DND-41 (cell line): ENCODE measurements at regions not wholly inside any gene's neighbourhood (a gene's known extent, or its start where the extent isn't known, plus 50 kb on each side); places are given as distances from the start of the nearest gene placed in this dataset.
"Not testable (repeated sequence)": the region's sequence is repeated elsewhere in the genome, so short reads cannot be mapped to it uniquely, and the experiment has no call there.

Source experiments
- ATAC-seq: fragments of 200-7000 bp; cut with Tn5 transposase; 3 replicates; pipeline ENCODE4 v1.9.1; 2021; ENCODE audit warnings: low read depth; ENCODE audit not compliant: insufficient read depth
- DNase-seq: peaks from one replicate; pipeline ENCODE4 v3.0.0-alpha.2; 2020
- H2AFZ ChIP-seq: 2 replicates; pipeline ENCODE4 v1.6.0; 2012; ENCODE audit warnings: low read depth, low read length
- H3K27ac ChIP-seq: 2 replicates; pipeline ENCODE4 v1.5.1; 2012; ENCODE audit warnings: low read length, inconsistent platforms
- H3K27me3 ChIP-seq: fragments of 200-600 bp; sonication (generic); 2 replicates; pipeline ENCODE4 v1.6.0; 2012; ENCODE audit warnings: low read length, mild to moderate bottlenecking, inconsistent platforms; ENCODE audit not compliant: insufficient read depth, poor library complexity
- H3K36me3 ChIP-seq: 2 replicates; pipeline ENCODE4 v1.5.1; 2012; ENCODE audit warnings: low read length, inconsistent platforms; ENCODE audit not compliant: insufficient read depth
- H3K4me1 ChIP-seq: 2 replicates; pipeline ENCODE4 v1.5.1; 2012; ENCODE audit warnings: mild to moderate bottlenecking, low read length; ENCODE audit not compliant: insufficient read depth
- H3K4me2 ChIP-seq: 2 replicates; pipeline ENCODE4 v1.6.0; 2012; ENCODE audit warnings: mild to moderate bottlenecking, moderate library complexity, low read length, inconsistent platforms; ENCODE audit not compliant: insufficient read depth
- H3K4me3 ChIP-seq, 2 experiments: fragments of 200-600 bp in 1 of 2; shearing (Covaris generic) in 1 of 2; 2 replicates each; pipeline ENCODE4 v1.5.1; 2012 to 2016; ENCODE audit warnings: inconsistent platforms in 2 of 2, low read length in 2 of 2, mild to moderate bottlenecking in 2 of 2, low read depth in 1 of 2, moderate library complexity in 1 of 2
- H3K79me2 ChIP-seq: 2 replicates; pipeline ENCODE4 v1.6.0; 2012; ENCODE audit warnings: low read length, inconsistent platforms; ENCODE audit not compliant: insufficient read depth
- H3K9ac ChIP-seq: 2 replicates; pipeline ENCODE4 v1.6.0; 2012; ENCODE audit warnings: low read depth, mild to moderate bottlenecking, inconsistent platforms, low read length, moderate library complexity
- H3K9me3 ChIP-seq: 2 replicates; pipeline ENCODE4 v1.5.1; 2012; ENCODE audit warnings: low read length, moderate library complexity, mild to moderate bottlenecking, inconsistent platforms; ENCODE audit not compliant: insufficient read depth, severe bottlenecking
- H4K20me1 ChIP-seq: 2 replicates; pipeline ENCODE4 v1.6.0; 2012; ENCODE audit warnings: low read length; ENCODE audit not compliant: insufficient read depth
- CTCF ChIP-seq: IDR thresholded peaks from 2 replicates; pipeline ENCODE4 v1.5.1; 2012; ENCODE audit warnings: borderline replicate concordance, low read length, moderate library complexity, mild to moderate bottlenecking; ENCODE audit not compliant: poor library complexity, severe bottlenecking; ENCODE audit errors: extremely low read depth
- EZH2 ChIP-seq: IDR thresholded peaks from 3 replicates; pipeline ENCODE4 v1.6.1; 2012; ENCODE audit warnings: borderline replicate concordance, low read depth, mild to moderate bottlenecking, moderate library complexity, low read length, inconsistent platforms; ENCODE audit not compliant: severe bottlenecking

- Histone ChIP-seq H3K4me2 (no peak overlapping the region), H3K36me3 (no peaks in the 10 kb centered on the region), H3K4me1 (no peaks in the 10 kb centered on the region), H3K79me2 (no peaks in the 10 kb centered on the region), H3K4me3 (no peak overlapping the region), H3K27me3 (peaks cover 11% of the 10 kb centered on the region), H4K20me1 (no peaks in the 10 kb centered on the region), H3K27ac (no peak overlapping the region), H3K9ac (no peak overlapping the region), H2AFZ (no peak overlapping the region), H3K9me3 (no peaks in the 10 kb centered on the region)
- DNase-seq (no peak), ATAC-seq (no peak)
- no peak for TF ChIP-seq EZH2
- TF ChIP-seq CTCF: no peak
These were observed 128.3 kb downstream of the APIP start for GRCh38 chr11:34787895-34788294.

GRCh38 chr11:34787348-34787747 lies 128.8 kb downstream of the APIP start:
- Histone ChIP-seq H3K9ac (no peak overlapping the region), H3K9me3 (no peaks in the 10 kb centered on the region), H3K4me3 (no peak overlapping the region), H3K27me3 (peaks cover 11% of the 10 kb centered on the region), H3K27ac (no peak overlapping the region), H2AFZ (no peak overlapping the region), H3K79me2 (no peaks in the 10 kb centered on the region), H4K20me1 (no peaks in the 10 kb centered on the region), H3K4me1 (no peaks in the 10 kb centered on the region), H3K4me2 (no peak overlapping the region), H3K36me3 (no peaks in the 10 kb centered on the region)
- no peak for ATAC-seq
- no peak for DNase-seq
- TF ChIP-seq CTCF (no peak), EZH2 (no peak)

GRCh38 chr11:34784318-34784841 lies 131.8 kb downstream of the APIP start:
- ATAC-seq (no peak), DNase-seq (no peak)
- Histone ChIP-seq H3K4me2 (no peak overlapping the region), H3K9me3 (no peaks in the 10 kb centered on the region), H3K4me3 (no peak overlapping the region), H3K36me3 (no peaks in the 10 kb centered on the region), H3K27ac (no peak overlapping the region), H3K4me1 (no peaks in the 10 kb centered on the region), H4K20me1 (no peaks in the 10 kb centered on the region), H3K79me2 (no peaks in the 10 kb centered on the region), H3K9ac (no peak overlapping the region), H3K27me3 (peaks cover 11% of the 10 kb centered on the region), H2AFZ (no peak overlapping the region)
- no peak for TF ChIP-seq CTCF
- no peak for TF ChIP-seq EZH2

- Histone ChIP-seq H3K9me3 (no peaks in the 10 kb centered on the region), H3K9ac (no peak overlapping the region), H3K4me1 (no peaks in the 10 kb centered on the region), H3K4me3 (no peak overlapping the region), H3K36me3 (no peaks in the 10 kb centered on the region), H4K20me1 (no peaks in the 10 kb centered on the region), H3K4me2 (no peak overlapping the region), H2AFZ (no peak overlapping the region), H3K27ac (no peak overlapping the region), H3K27me3 (peaks cover 11% of the 10 kb centered on the region), H3K79me2 (no peaks in the 10 kb centered on the region)
- TF ChIP-seq EZH2 (no peak), CTCF (no peak)
- ATAC-seq (no peak), DNase-seq (no peak)
These were observed 132.3 kb downstream of the APIP start for GRCh38 chr11:34783816-34784317.

- H3K27ac ChIP-seq, H3K9me3 ChIP-seq, H4K20me1 ChIP-seq, DNase-seq, ATAC-seq, H3K79me2 ChIP-seq, H3K4me2 ChIP-seq, H3K4me3 ChIP-seq, H3K36me3 ChIP-seq, H3K27me3 ChIP-seq, H2AFZ ChIP-seq, H3K4me1 ChIP-seq, H3K9ac ChIP-seq: not testable (repeated sequence)
These were observed 134.4 kb downstream of the APIP start for GRCh38 chr11:34781826-34782225.
